ENCODE measurements at regions not wholly inside any gene's neighbourhood (a gene's known extent, or its start where the extent isn't known, plus 50 kb on each side); places are given as distances from the start of the nearest gene placed in this dataset.

DNA sequence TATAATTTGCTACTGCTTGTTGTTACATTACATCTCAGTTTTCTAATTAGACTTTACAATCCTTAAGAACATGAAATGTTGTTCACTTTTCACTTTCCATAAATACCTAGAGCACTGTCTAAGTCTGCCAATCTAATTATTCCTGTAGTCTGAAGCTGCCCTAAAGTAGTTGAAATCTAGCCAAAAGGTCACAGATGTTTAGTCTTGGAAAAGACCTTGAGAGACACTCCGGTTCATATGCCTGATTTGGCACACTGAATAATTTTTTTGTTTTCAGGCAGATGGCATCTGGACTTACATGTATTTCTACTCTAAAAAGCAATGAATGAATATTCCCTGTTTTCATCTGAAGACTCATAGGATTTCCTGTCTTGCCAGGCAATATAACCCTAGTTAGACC is 359.1 kb downstream of the ANKRD7 start:
- TF ChIP-seq, protein P1, sequence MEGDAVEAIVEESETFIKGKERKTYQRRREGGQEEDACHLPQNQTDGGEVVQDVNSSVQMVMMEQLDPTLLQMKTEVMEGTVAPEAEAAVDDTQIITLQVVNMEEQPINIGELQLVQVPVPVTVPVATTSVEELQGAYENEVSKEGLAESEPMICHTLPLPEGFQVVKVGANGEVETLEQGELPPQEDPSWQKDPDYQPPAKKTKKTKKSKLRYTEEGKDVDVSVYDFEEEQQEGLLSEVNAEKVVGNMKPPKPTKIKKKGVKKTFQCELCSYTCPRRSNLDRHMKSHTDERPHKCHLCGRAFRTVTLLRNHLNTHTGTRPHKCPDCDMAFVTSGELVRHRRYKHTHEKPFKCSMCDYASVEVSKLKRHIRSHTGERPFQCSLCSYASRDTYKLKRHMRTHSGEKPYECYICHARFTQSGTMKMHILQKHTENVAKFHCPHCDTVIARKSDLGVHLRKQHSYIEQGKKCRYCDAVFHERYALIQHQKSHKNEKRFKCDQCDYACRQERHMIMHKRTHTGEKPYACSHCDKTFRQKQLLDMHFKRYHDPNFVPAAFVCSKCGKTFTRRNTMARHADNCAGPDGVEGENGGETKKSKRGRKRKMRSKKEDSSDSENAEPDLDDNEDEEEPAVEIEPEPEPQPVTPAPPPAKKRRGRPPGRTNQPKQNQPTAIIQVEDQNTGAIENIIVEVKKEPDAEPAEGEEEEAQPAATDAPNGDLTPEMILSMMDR (IDR thresholded peaks at IDR 0.05) = no peak
- no peak for ATAC-seq
- no peak for FAIRE-seq
- no peaks in the 10 kb centered on the region for H3K9me3 ChIP-seq
- no peaks in the 10 kb centered on the region for H3K27me3 ChIP-seq
- intact Hi-C loops (cut with DNase I) = no loop called here
- 18 to 32% methylated on average over 1 of the region's 1 CpG for WGBS, 2 donors
- H3K36me3 ChIP-seq = no peaks in the 10 kb centered on the region
- no peaks in the 10 kb centered on the region for H3K4me1 ChIP-seq
- no peak for DNase-seq
- no peak overlapping the region for H3K27ac ChIP-seq
- no peak overlapping the region for H3K4me3 ChIP-seq

DNA sequence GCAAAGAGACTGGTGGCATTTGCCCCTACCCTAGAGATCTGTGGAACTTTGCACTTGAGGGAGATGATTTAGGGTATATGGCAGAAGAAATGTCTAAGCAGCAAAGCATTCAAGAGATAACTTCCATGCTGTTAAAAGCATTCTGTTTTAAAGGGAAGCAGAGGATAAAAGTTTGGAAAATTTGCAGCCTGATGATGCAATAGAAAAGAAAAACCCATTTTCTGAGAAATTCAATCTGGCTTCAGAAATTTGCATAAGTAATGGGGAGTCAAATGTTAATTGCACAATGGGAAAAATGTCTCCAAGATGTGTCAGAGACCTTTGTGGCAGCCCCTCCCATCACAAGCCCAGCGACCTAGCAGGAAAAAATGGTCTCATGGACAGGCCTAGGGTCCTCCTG is 361.7 kb downstream of the ANKRD7 start:
- Histone ChIP-seq H3K27ac (no peak overlapping the region), H3K4me3 (no peak overlapping the region), H3K9me3 (no peaks in the 10 kb centered on the region), H3K4me1 (no peaks in the 10 kb centered on the region), H3K27me3 (no peaks in the 10 kb centered on the region), H3K36me3 (no peaks in the 10 kb centered on the region)
- DNase-seq (no peak), FAIRE-seq (no peak), ATAC-seq (no peak)
- intact Hi-C loops (cut with DNase I) = no loop called here
- WGBS, 2 donors = 42 to 52% methylated on average over 1 of the region's 1 CpG
- TF ChIP-seq, protein P1 (IDR thresholded peaks at IDR 0.05) = no peak

DNA sequence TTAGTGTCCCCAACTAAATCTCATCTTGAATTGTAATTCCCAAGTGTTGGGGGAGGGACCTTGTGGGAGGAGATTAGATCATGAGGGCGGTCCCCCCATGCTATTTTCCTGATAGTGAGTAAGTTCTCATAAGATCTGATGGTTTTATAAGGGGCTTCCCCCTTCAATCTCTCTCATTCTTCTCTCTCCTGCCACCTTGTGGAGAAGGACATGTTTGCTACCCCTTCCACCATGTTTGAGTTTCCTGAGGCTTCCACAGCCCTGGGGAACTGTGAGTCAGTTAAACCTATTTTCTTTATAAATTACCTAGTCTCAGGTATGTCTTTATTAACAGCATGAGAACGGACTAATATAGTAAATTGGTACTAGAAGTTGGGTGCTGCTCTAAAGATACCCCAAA is 365.6 kb downstream of the ANKRD7 start:
- DNase-seq = no peak
- TF ChIP-seq, protein P1 (IDR thresholded peaks at IDR 0.05) = no peak
- FAIRE-seq = no peak
- Histone ChIP-seq H3K27ac (no peak overlapping the region), H3K4me3 (no peak overlapping the region), H3K27me3 (no peaks in the 10 kb centered on the region), H3K4me1 (no peaks in the 10 kb centered on the region), H3K9me3 (no peaks in the 10 kb centered on the region), H3K36me3 (no peaks in the 10 kb centered on the region)
- 34 to 37% methylated on average over 2 of the region's 2 CpGs for WGBS, 2 donors
- no peak for ATAC-seq
- intact Hi-C loops (cut with DNase I) = no loop called here

DNA sequence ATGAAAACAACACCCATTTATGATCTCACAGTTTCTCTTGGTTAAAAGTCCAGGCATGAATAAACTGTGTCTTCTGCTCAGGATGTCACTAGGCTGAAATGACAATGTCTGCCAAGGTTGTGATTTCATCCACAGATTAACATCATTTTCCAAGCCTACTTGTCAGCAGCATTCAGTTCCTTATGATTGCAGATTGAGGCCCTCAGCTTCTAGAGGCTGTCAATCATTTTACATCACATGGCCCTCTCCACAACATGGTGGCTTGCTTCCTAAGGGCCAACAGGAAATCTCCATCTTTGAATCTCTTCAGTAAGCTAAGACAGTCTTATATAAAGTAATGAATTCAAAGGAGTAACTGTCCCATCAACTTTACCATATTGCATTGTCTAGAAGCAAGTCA is 377.6 kb downstream of the ANKRD7 start:
- Histone ChIP-seq H3K36me3 (no peaks in the 10 kb centered on the region), H3K27me3 (no peaks in the 10 kb centered on the region), H3K27ac (no peak overlapping the region), H3K4me3 (no peak overlapping the region), H3K9me3 (no peaks in the 10 kb centered on the region), H3K4me1 (no peaks in the 10 kb centered on the region)
- intact Hi-C loops (cut with DNase I) = no loop called here
- DNase-seq (no peak), ATAC-seq (no peak), FAIRE-seq (no peak)
- TF ChIP-seq, protein P1 (IDR thresholded peaks at IDR 0.05) = no peak

DNA sequence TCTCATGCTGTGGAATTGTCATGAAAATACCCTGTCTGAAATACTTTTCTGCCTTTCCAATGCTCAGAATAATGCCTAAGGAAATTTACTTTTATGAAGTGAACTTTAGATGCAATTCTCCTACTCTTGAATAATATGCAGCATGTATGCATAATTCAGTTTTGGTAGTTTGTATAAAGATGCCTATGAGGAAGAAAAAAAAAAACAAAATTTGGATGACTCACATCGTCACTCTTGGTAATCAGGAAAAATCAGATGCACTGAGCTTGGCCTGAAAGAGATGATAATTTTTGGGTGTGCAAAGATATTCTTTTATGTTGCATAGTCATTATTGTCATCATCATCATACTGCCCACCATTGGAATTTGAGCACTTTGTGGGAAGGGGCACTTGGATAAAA is 382.1 kb downstream of the ANKRD7 start:
- no peaks in the 10 kb centered on the region for H3K36me3 ChIP-seq
- H3K4me1 ChIP-seq = no peaks in the 10 kb centered on the region
- H3K27me3 ChIP-seq = no peaks in the 10 kb centered on the region
- FAIRE-seq (no peak), DNase-seq (no peak), ATAC-seq (no peak)
- 38 to 68% methylated on average over 1 of the region's 1 CpG for WGBS, 2 donors
- no peak overlapping the region for H3K27ac ChIP-seq
- no peak overlapping the region for H3K4me3 ChIP-seq
- no peaks in the 10 kb centered on the region for H3K9me3 ChIP-seq
- intact Hi-C loops (cut with DNase I) = no loop called here
- TF ChIP-seq, protein P1 (IDR thresholded peaks at IDR 0.05) = no peak
